K562 (cell line): ENCODE measurements at regions not wholly inside any gene's neighbourhood (a gene's known extent, or its start where the extent isn't known, plus 50 kb on each side); places are given as distances from the start of the nearest gene placed in this dataset.
A peak's percentile ranks its signal among the peaks of the same experiment; 100 is the strongest.

ENCODE experiments used
- ATAC-seq: fragments of 200-7000 bp; cut with Tn5 transposase; 3 replicates; pipeline ENCODE4 v1.9.1; 2020; ENCODE audit warnings: moderate library complexity
- BruUV-seq: library from RNA; stranded (reverse); fragments of 400-500 nt; replicated peaks from 2 replicates; lab custom pipeline; 2021; lab: Mats Ljungman, UMichigan
- CTCF ChIA-PET: fragments of 300-600 bp; formaldehyde crosslinking; extraction: SDS; loops from one replicate; lab custom pipeline; 2021; ENCODE audit warnings: low intra/inter-chr PET ratio; lab: Yijun Ruan, JAX
- POLR2A ChIA-PET: fragments of 300-600, 350-650 bp; sonication (Branson Sonifier 250); formaldehyde crosslinking; extraction: SDS; loops from one replicate; lab custom pipeline; 2021; ENCODE audit warnings: antibody characterized with exemption, inconsistent platforms; lab: Yijun Ruan, JAX
- DNase-seq, 4 experiments: peaks; one replicate each; pipeline versions ENCODE4 v3.0.0 to v3.0.0-alpha.2; 2011 to 2018; ENCODE audit warnings: low spot score in 3 of 4, mixed read lengths in 3 of 4; ENCODE audit errors: extremely low read depth in 1 of 4
- FAIRE-seq: peaks from 2 replicates; lab custom pipeline; 2011; peaks lifted over from hg19 to GRCh38; lab: Jason Lieb, UNC
- H2AFZ ChIP-seq: 2 replicates; pipeline ENCODE4 v1.6.0; 2011; ENCODE audit warnings: low read depth, low read length, control low read depth, inconsistent platforms
- H3K27ac ChIP-seq: fragments of 200-600 bp; 3 replicates; pipeline ENCODE4 v1.8.0; 2011; ENCODE audit warnings: low read depth, mild to moderate bottlenecking, control low read depth, inconsistent platforms, low read length, moderate library complexity, mixed read lengths; ENCODE audit errors: extremely low read depth
- H3K27me3 ChIP-seq, 2 experiments: fragments of 300-600 bp in 1 of 2; 2 replicates in 1 of 2; 3 replicates in 1 of 2; pipeline versions ENCODE4 v1.6.0 to v1.8.0; 2011; ENCODE audit warnings: inconsistent platforms in 2 of 2, low read length in 2 of 2, mild to moderate bottlenecking in 1 of 2, mixed read lengths in 1 of 2, moderate library complexity in 1 of 2; ENCODE audit not compliant: control insufficient read depth in 2 of 2, insufficient read depth in 2 of 2
- H3K36me3 ChIP-seq: fragments of 300-600 bp; 3 replicates; pipeline ENCODE4 v1.8.0; 2011; ENCODE audit warnings: mild to moderate bottlenecking, low read length, inconsistent platforms; ENCODE audit not compliant: control insufficient read depth, insufficient read depth
- H3K4me1 ChIP-seq, 2 experiments: fragments of 200-600 bp in 1 of 2; replicated peaks in 1 of 2; 2 replicates in 1 of 2; 3 replicates in 1 of 2; pipeline versions ENCODE4 v1.5.1 to v1.8.0; 2011; ENCODE audit warnings: inconsistent platforms in 2 of 2, low read length in 2 of 2, mild to moderate bottlenecking in 1 of 2, mixed read lengths in 1 of 2, moderate library complexity in 1 of 2; ENCODE audit not compliant: control insufficient read depth in 2 of 2, insufficient read depth in 2 of 2
- H3K4me2 ChIP-seq: 2 replicates; pipeline ENCODE4 v1.6.1; 2011; ENCODE audit warnings: low read length, control low read depth, inconsistent platforms, mixed read lengths; ENCODE audit not compliant: insufficient read depth
- H3K4me3 ChIP-seq: fragments of 200-600 bp; sonication (generic), shearing (Covaris generic); 2 replicates; pipeline ENCODE4 v1.5.1; 2016; ENCODE audit warnings: control low read depth, inconsistent platforms
- H3K79me2 ChIP-seq: fragments of 200-600 bp; 3 replicates; pipeline ENCODE4 v1.8.0; 2011; ENCODE audit warnings: low read length, inconsistent platforms; ENCODE audit not compliant: control insufficient read depth, insufficient read depth
- H3K9ac ChIP-seq, 2 experiments: 2 replicates each; pipeline versions ENCODE4 v1.6.0 to v1.6.1; 2011; ENCODE audit warnings: low read depth in 2 of 2, low read length in 2 of 2, control low read depth in 1 of 2, inconsistent platforms in 1 of 2, mild to moderate bottlenecking in 1 of 2, mixed read lengths in 1 of 2; ENCODE audit not compliant: insufficient read depth in 1 of 2
- H3K9me1 ChIP-seq: one replicate; pipeline ENCODE4 v1.6.0; 2011; ENCODE audit warnings: inconsistent platforms, mild to moderate bottlenecking, low read length, moderate library complexity; ENCODE audit not compliant: control insufficient read depth, insufficient read depth
- H3K9me3 ChIP-seq: replicated peaks from 2 replicates; pipeline ENCODE4 v1.5.1; 2011; ENCODE audit warnings: low read depth, low read length, inconsistent platforms; ENCODE audit not compliant: control insufficient read depth, insufficient read depth
- H4K20me1 ChIP-seq: replicated peaks from 2 replicates; pipeline ENCODE4 v1.6.1; 2011; ENCODE audit warnings: low read length, inconsistent platforms, mixed read lengths; ENCODE audit not compliant: control insufficient read depth, insufficient read depth
- CCNT2 ChIP-seq: IDR thresholded peaks from 2 replicates; pipeline ENCODE4 v1.6.1; 2011; ENCODE audit warnings: borderline replicate concordance, low read depth, mild to moderate bottlenecking, moderate library complexity, mixed read lengths, low read length; ENCODE audit not compliant: insufficient read length; ENCODE audit errors: extremely low read depth
- ILK ChIP-seq: fragments of 450-650 bp; IDR thresholded peaks from 2 replicates; pipeline ENCODE4 v1.6.1; 2016; ENCODE audit warnings: missing genetic modification characterization, low read depth, mild to moderate bottlenecking, missing compliant biosample characterization, moderate library complexity, borderline replicate concordance
- JUN ChIP-seq, 2 experiments: sonication (generic) in 1 of 2; formaldehyde crosslinking in 1 of 2; IDR thresholded peaks; 2 replicates each; pipeline versions ENCODE4 v1.6.1 to v1.8.0; 2012 to 2022; ENCODE audit warnings: borderline replicate concordance in 2 of 2, mild to moderate bottlenecking in 2 of 2, improper control_type of control experiment in 1 of 2, low read depth in 1 of 2, low read length in 1 of 2, missing genetic modification reagents in 1 of 2
- PML ChIP-seq: IDR thresholded peaks from 2 replicates; pipeline ENCODE4 v1.6.1; 2012; ENCODE audit warnings: low read length, inconsistent platforms
- POLR2AphosphoS2 ChIP-seq: IDR thresholded peaks from 2 replicates; pipeline ENCODE4 v1.6.1; 2012; ENCODE audit warnings: low read length, improper control_type of control experiment
- PRPF4 ChIP-seq: fragments of 200-400 bp; formaldehyde crosslinking; IDR thresholded peaks from one replicate; pipeline ENCODE4 v1.6.1; 2017; ENCODE audit warnings: low read length, low read depth, mild to moderate bottlenecking; ENCODE audit not compliant: insufficient read depth, poor library complexity, severe bottlenecking
- TBP ChIP-seq: optimal IDR thresholded peaks from 2 replicates; pipeline ENCODE3; 2011; ENCODE audit warnings: low read depth, low read length, improper control_type of control experiment
- ZNF165 ChIP-seq: fragments of 250-450 bp; sonication (Bioruptor Pico); IDR thresholded peaks from 2 replicates; pipeline ENCODE4 v1.4.0; 2020; ENCODE audit warnings: borderline replicate concordance
- ZNF263 ChIP-seq: sonication (generic); formaldehyde crosslinking; IDR thresholded peaks from 2 replicates; pipeline ENCODE4 v1.8.0; 2022; ENCODE audit warnings: mild to moderate bottlenecking, missing genetic modification reagents, borderline replicate concordance
- ZNF644 ChIP-seq: fragments of 200-800 bp; sonication (Bioruptor generic); IDR thresholded peaks from 2 replicates; pipeline ENCODE4 v1.6.1; 2016; ENCODE audit warnings: low read depth, missing genetic modification characterization, missing compliant biosample characterization
- WGBS: fragments of 100-300 bp; shearing (Covaris generic); methylation state at CpG from one replicate; pipeline ENCODE4 v1.1.6; 2016; ENCODE audit warnings: low coverage, mixed read lengths; ENCODE audit not compliant: insufficient coverage; ENCODE audit errors: missing lambda C conversion rate; 5-methylcytosine and 5-hydroxymethylcytosine counted together
- in situ Hi-C: fragments of 300-500 bp; cut with MboI; formaldehyde crosslinking; loops from 4 replicates; pipeline ENCODE4 v1.15.0; 2018; ENCODE audit warnings: inconsistent platforms, mixed read lengths
- intact Hi-C: fragments of 100-400 bp; cut with micrococcal nuclease; formaldehyde crosslinking; loops from 2 replicates; pipeline ENCODE4 v1.14.2; 2022

DNA sequence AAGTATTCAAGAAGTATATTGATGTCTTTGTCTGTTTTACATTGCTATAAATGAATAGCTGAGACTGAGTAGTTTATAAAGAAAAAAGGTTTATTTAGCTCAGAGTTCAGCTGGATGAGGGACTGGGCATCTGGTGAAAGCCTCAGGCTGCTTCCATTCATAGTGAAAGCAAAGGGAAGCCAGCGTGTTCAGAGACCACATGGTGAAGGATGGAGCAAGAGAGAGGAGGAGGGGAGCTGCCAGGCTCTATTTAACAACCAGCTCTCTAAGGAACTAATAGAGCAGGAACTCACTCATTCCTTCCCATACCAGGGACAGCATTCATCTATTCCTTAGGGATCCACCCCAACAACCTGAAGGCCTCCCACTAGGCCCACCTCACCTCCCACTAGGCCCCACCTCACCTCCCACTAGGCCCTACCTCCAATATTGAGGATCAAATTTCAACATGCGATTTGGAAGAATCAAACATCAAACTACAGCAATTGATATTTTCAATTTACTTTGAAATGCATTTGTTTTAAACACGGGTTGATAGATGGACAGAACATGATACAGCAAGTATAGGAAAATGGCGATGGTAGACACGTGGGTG, 167.5 kb upstream of the HES1 start:
- no peaks in the 10 kb centered on the region for H4K20me1 ChIP-seq
- H3K27ac ChIP-seq = no peak overlapping the region
- no peak overlapping the region for H3K4me2 ChIP-seq
- no peak for DNase-seq
- WGBS = 63% methylated on average over 5 of the region's 5 CpGs
- in situ Hi-C loops (no loop called here), intact Hi-C loops (no loop called here)
- H3K9me1 ChIP-seq = no peaks in the 10 kb centered on the region
- no peaks in the 10 kb centered on the region for H3K9me3 ChIP-seq
- no peaks in the 10 kb centered on the region for H3K27me3 ChIP-seq
- CTCF ChIA-PET = no interaction called here
- no TSS peak for BruUV-seq
- no peak for FAIRE-seq
- TF ChIP-seq JUN (IDR thresholded peaks at IDR 0.05; ENCODE audit: borderline replicate concordance, low read depth, low read length) (no peak), JUN (CRISPR knock-in tag; IDR thresholded peaks at IDR 0.05; ENCODE audit: borderline replicate concordance) (no peak), TBP (no peak), PRPF4 (no peak), POLR2AphosphoS2 (no peak), ZNF263 (CRISPR knock-in tag) (no peak), PML (no peak), ZNF165 (CRISPR knock-in tag) (no peak), CCNT2 (no peak), ZNF644 (tag) (no peak), ILK (tag) (no peak)
- no peaks in the 10 kb centered on the region for H3K79me2 ChIP-seq
- no peaks in the 10 kb centered on the region for H3K36me3 ChIP-seq
- no peak overlapping the region for H3K9ac ChIP-seq
- POLR2A ChIA-PET = no interaction called here
- ATAC-seq = no peak
- no peak overlapping the region for H3K4me3 ChIP-seq
- peaks cover 0 to 11% of the 10 kb centered on the region in 2 experiments; a peak in 2 of 5 replicates for H3K4me1 ChIP-seq
- H2AFZ ChIP-seq = peak overlapping the region; percentile 56
